ENCODE measurements at regions not wholly inside any gene's neighbourhood (a gene's known extent, or its start where the extent isn't known, plus 50 kb on each side); places are given as distances from the start of the nearest gene placed in this dataset.

GRCh38 chr7:157076466-157076865 is 62.3 kb upstream of the UBE3C start:
- peaks cover 0 to 18% (median 9%) of the 10 kb centered on the region in 4 experiments; a peak in 5 of 7 replicates for H3K27me3 ChIP-seq (replicated peaks in 1 of 4; ENCODE audit: control insufficient read depth in 3 of 4, extremely low read depth in 1 of 4, insufficient read depth in 3 of 4, low read length in 3 of 4)
- no peak overlapping the region for H3K27ac ChIP-seq (ENCODE audit: low read depth, low read length)
- H2BK120ac ChIP-seq (replicated peaks; ENCODE audit: low read depth, low read length) = no peak overlapping the region
- H4K20me1 ChIP-seq (replicated peaks in 1 of 2; ENCODE audit: control insufficient read depth in 1 of 2, insufficient read depth in 2 of 2, low read length in 2 of 2) = no peaks in the 10 kb centered on the region
- H3K4me2 ChIP-seq (ENCODE audit: insufficient read depth in 1 of 2, low read depth in 2 of 2, low read length in 2 of 2) = no peak overlapping the region
- H3K4me1 ChIP-seq (replicated peaks in 1 of 4; ENCODE audit: control insufficient read depth in 3 of 4, insufficient read depth in 4 of 4, low read length in 3 of 4) = peaks cover 0 to 9% (median 5%) of the 10 kb centered on the region in 4 experiments; a peak in 4 of 7 replicates
- no peak overlapping the region for H4K91ac ChIP-seq (replicated peaks; ENCODE audit: insufficient read length, low read length)
- H2BK12ac ChIP-seq (ENCODE audit: low read depth, low read length) = no peak overlapping the region
- H3K56ac ChIP-seq (replicated peaks; ENCODE audit: insufficient read length, low read depth, low read length) = no peak overlapping the region
- no peak overlapping the region for H4K5ac ChIP-seq (ENCODE audit: insufficient read length, low read depth, low read length)
- H3K23me2 ChIP-seq (ENCODE audit: low read depth, low read length) = peaks cover 4% of the 10 kb centered on the region; the same call in 1 of the 2 replicates
- H4K8ac ChIP-seq (ENCODE audit: extremely low read depth, insufficient read depth, low read length) = no peak overlapping the region
- no peak overlapping the region for H3K14ac ChIP-seq (ENCODE audit: insufficient read length)
- ChIA-PET CTCF (ENCODE audit: partially characterized antibody) (no interaction called here), POLR2A (ENCODE audit: partially characterized antibody) (no interaction called here)
- no peak overlapping the region for H3K4me3 ChIP-seq (ENCODE audit: extremely low read depth in 1 of 4, insufficient read depth in 2 of 4, low read depth in 3 of 4, low read length in 4 of 4)
- H2BK5ac ChIP-seq (ENCODE audit: low read depth, low read length) = no peak overlapping the region
- no peak overlapping the region for H3K23ac ChIP-seq (ENCODE audit: insufficient read length)
- no peak for FAIRE-seq
- H3K4ac ChIP-seq (replicated peaks; ENCODE audit: insufficient read length, low read depth, low read length) = no peak overlapping the region
- H2BK15ac ChIP-seq (ENCODE audit: low read length) = no peak overlapping the region
- no peaks in the 10 kb centered on the region for H3K79me1 ChIP-seq (ENCODE audit: low read depth, low read length)
- no peak overlapping the region for H2AK5ac ChIP-seq (ENCODE audit: low read depth, low read length)
- DNase-seq (ENCODE audit: low read depth in 1 of 2, low spot score in 2 of 2) = no peak
- no peak overlapping the region for H2AFZ ChIP-seq (ENCODE audit: low read length)
- no peak for TF ChIP-seq CREB1 (IDR thresholded peaks at IDR 0.05)
- no peak for TF ChIP-seq SP2 (IDR thresholded peaks at IDR 0.05; ENCODE audit: low read length)
- no peak for TF ChIP-seq POLR2AphosphoS5 (IDR thresholded peaks at IDR 0.05; ENCODE audit: low read depth, low read length)
- no peak for TF ChIP-seq ZNF274 (IDR thresholded peaks at IDR 0.05; ENCODE audit: borderline replicate concordance, extremely low read depth, low read length)
- H3K18ac ChIP-seq (ENCODE audit: extremely low read depth, low read length) = no peak overlapping the region
- no peak overlapping the region for H3K9ac ChIP-seq (replicated peaks in 1 of 4; ENCODE audit: extremely low read depth in 1 of 4, low read depth in 3 of 4, low read length in 3 of 4)
- no peaks in the 10 kb centered on the region for H3K9me3 ChIP-seq (ENCODE audit: insufficient read depth in 2 of 2, low read depth in 1 of 2, low read length in 1 of 2)
- WGBS, 2 experiments (ENCODE audit: extremely low coverage in 1 of 2, insufficient coverage in 1 of 2, insufficient read length in 1 of 2, insufficient replicate concordance in 2 of 2, low coverage in 1 of 2, low lambda C conversion rate in 2 of 2, missing lambda C conversion rate in 1 of 2) = 88% methylated on average over 6 of the region's 6 CpGs; no CpG with 5 or more reads in 1 of the 2 experiments
- H3K79me2 ChIP-seq (ENCODE audit: control insufficient read depth in 1 of 2, insufficient read depth in 2 of 2, low read length in 2 of 2) = no peaks in the 10 kb centered on the region
- no peaks in the 10 kb centered on the region for H3K36me3 ChIP-seq (ENCODE audit: control insufficient read depth in 2 of 4, insufficient read depth in 4 of 4, low read length in 3 of 4)
- H2BK20ac ChIP-seq (ENCODE audit: low read length) = no peak overlapping the region

Measured in H1 (cell line).